IPS-15b (cell line): ENCODE measurements at regions not wholly inside any gene's neighbourhood (a gene's known extent, or its start where the extent isn't known, plus 50 kb on each side); places are given as distances from the start of the nearest gene placed in this dataset.

Source experiments
- H3K27me3 ChIP-seq: one replicate; pipeline ENCODE4 v1.6.1; 2013; ENCODE audit warnings: low read length; ENCODE audit not compliant: control insufficient read depth, insufficient read depth
- H3K36me3 ChIP-seq: one replicate; pipeline ENCODE4 v1.6.1; 2013; ENCODE audit warnings: low read length; ENCODE audit not compliant: control insufficient read depth, insufficient read depth
- H3K4me1 ChIP-seq: one replicate; pipeline ENCODE4 v1.6.1; 2013; ENCODE audit warnings: mild to moderate bottlenecking, low read length; ENCODE audit not compliant: control insufficient read depth, insufficient read depth
- H3K4me3 ChIP-seq: one replicate; pipeline ENCODE4 v1.5.1; 2013; ENCODE audit warnings: low read depth, low read length
- H3K9ac ChIP-seq: one replicate; pipeline ENCODE4 v1.6.1; 2013; ENCODE audit warnings: low read depth, mild to moderate bottlenecking, low read length
- H3K9me3 ChIP-seq: one replicate; pipeline ENCODE4 v1.6.1; 2013; ENCODE audit warnings: mild to moderate bottlenecking, low read length; ENCODE audit not compliant: control insufficient read depth, insufficient read depth

DNA sequence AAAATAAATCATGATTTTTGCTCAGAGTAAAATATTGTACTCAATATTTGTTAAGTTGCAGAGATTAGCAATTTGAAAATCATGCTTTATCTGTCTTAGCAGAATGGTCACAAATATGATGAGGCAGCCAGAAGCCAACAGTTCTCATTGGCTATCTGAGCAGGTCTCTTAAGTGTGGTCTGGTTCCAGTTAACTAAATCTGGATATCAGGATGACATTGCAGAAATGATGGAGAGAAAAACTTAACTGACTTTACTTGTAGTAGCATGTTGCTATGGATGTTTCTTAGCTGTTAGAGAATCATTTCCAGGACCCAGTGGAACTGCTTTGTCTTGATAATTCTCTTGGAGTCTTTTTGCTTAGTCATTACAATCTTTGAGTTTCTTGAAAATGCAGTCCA lies 1070.3 kb downstream of the JRKL start:
- H3K27me3 ChIP-seq: no peaks in the 10 kb centered on the region
- no peaks in the 10 kb centered on the region for H3K36me3 ChIP-seq
- no peak overlapping the region for H3K4me3 ChIP-seq
- H3K4me1 ChIP-seq: no peaks in the 10 kb centered on the region
- H3K9ac ChIP-seq: no peak overlapping the region
- no peaks in the 10 kb centered on the region for H3K9me3 ChIP-seq

GRCh38 chr11:97461044-97461880 lies 1071.4 kb downstream of the JRKL start:
- Histone ChIP-seq H3K27me3 (no peaks in the 10 kb centered on the region), H3K9ac (no peak overlapping the region), H3K36me3 (no peaks in the 10 kb centered on the region), H3K9me3 (no peaks in the 10 kb centered on the region), H3K4me1 (no peaks in the 10 kb centered on the region), H3K4me3 (no peak overlapping the region)

- no peak overlapping the region for H3K4me3 ChIP-seq
- no peaks in the 10 kb centered on the region for H3K9me3 ChIP-seq
- H3K4me1 ChIP-seq: no peaks in the 10 kb centered on the region
- no peak overlapping the region for H3K9ac ChIP-seq
- no peaks in the 10 kb centered on the region for H3K36me3 ChIP-seq
- no peaks in the 10 kb centered on the region for H3K27me3 ChIP-seq
These were observed 1072.1 kb downstream of the JRKL start for GRCh38 chr11:97461934-97462333.

- H3K4me3 ChIP-seq: no peak overlapping the region
- H3K4me1 ChIP-seq: no peaks in the 10 kb centered on the region
- no peaks in the 10 kb centered on the region for H3K9me3 ChIP-seq
- H3K36me3 ChIP-seq: no peaks in the 10 kb centered on the region
- H3K27me3 ChIP-seq: no peaks in the 10 kb centered on the region
- H3K9ac ChIP-seq: no peak overlapping the region
These were observed 1074.1 kb downstream of the JRKL start for GRCh38 chr11:97463891-97464290.

DNA sequence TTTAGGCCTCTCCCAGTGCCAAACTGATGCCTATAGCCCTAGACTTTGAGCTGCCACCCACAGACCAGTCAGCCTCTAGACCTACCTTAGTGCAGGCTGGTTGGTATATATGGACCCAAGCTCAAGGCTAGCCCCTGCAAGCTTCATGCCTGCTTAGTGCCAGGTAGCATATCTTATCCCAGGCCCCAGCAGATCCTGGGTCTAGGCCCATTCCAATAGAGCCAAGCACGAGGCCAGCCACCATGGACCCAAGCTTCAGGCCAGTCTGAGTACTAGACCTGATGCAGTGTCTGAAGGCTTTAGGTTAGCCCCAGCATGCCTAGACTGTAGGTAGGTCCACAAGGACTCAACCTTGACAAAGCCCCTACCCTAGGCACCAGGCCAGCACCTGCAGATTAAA lies 1081.7 kb downstream of the JRKL start:
- no peaks in the 10 kb centered on the region for H3K4me1 ChIP-seq
- no peak overlapping the region for H3K4me3 ChIP-seq
- no peak overlapping the region for H3K9ac ChIP-seq
- H3K27me3 ChIP-seq: no peaks in the 10 kb centered on the region
- H3K36me3 ChIP-seq: no peaks in the 10 kb centered on the region
- no peaks in the 10 kb centered on the region for H3K9me3 ChIP-seq

DNA sequence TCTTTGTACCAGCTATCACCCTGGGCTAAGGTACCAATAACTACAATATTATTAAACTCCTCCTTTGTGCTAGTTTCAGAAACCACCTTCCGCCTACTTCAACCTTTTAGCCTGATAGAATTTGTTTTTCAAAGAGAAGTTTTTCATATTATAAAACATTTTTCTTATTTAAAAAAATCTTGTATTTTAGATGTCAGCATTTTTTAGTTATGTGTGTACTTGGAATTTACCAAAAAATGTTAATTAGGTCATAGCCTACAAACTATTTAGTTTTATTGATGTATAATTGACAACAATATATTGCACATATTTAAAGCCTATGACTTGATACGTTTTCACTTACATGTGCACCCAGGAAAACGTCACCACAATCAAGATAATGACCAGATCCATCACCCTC lies 1097.6 kb downstream of the JRKL start:
- no peak overlapping the region for H3K4me3 ChIP-seq
- no peaks in the 10 kb centered on the region for H3K36me3 ChIP-seq
- no peak overlapping the region for H3K9ac ChIP-seq
- no peaks in the 10 kb centered on the region for H3K4me1 ChIP-seq
- no peaks in the 10 kb centered on the region for H3K9me3 ChIP-seq
- no peaks in the 10 kb centered on the region for H3K27me3 ChIP-seq

DNA sequence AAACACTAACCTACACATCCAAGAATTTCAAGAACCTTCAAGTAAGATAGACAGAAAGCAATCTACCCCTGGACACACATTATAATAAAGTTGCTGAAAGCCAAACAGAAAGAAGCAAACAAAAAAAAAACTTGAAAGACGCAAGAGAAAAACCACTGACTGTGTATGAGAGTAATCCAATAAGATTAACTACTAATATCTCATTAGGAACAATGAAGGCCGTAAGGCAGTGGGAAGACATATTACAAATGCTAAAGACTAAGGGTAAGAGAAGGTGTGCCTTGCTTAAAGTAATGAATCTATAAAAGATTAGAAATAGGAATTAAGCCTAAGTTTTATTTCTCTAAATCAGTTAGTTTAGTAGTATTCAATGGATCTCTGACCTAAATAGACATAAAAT lies 1109.1 kb downstream of the JRKL start:
- Histone ChIP-seq H3K4me1 (no peaks in the 10 kb centered on the region), H3K4me3 (no peak overlapping the region), H3K27me3 (no peaks in the 10 kb centered on the region), H3K9me3 (no peaks in the 10 kb centered on the region), H3K36me3 (no peaks in the 10 kb centered on the region), H3K9ac (no peak overlapping the region)

- Histone ChIP-seq H3K4me1 (peaks cover 6% of the 10 kb centered on the region), H3K4me3 (no peak overlapping the region), H3K9ac (no peak overlapping the region), H3K36me3 (no peaks in the 10 kb centered on the region), H3K9me3 (no peaks in the 10 kb centered on the region), H3K27me3 (no peaks in the 10 kb centered on the region)
These were observed 1112.4 kb downstream of the JRKL start for GRCh38 chr11:97502201-97502600.

DNA sequence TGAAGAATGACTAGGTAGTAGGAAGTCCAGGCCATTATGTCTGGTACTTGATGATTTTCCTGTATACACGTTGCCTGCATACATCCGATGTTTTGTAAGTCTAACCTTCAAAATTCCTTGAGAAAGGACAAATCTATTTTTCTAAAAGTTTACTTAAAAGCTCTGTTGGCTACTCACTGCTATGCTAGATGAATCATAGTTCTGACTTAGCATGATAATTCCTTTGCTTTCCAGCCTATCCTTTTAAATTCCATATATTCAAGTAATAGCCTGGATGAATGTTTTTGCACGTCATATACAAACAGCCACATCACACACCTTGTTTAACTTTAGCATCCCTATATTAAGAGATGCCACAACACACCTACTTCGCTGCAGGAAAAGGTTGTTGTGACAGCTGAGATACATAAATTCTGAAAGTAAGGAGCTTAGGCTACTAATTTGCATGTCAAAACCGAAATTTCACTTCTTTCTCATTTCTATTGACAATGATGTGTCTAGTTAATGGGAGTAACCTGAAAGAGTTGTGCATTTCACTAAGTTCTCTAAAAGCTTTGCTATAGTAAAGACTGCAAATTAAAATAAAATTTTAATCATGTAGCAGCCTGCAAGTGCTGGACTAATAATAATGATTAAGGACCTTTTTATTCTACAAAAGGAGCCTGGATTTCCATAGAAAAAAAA lies 1116.4 kb downstream of the JRKL start:
- Histone ChIP-seq H3K4me3 (no peak overlapping the region), H3K9me3 (no peaks in the 10 kb centered on the region), H3K9ac (no peak overlapping the region), H3K27me3 (no peaks in the 10 kb centered on the region), H3K36me3 (no peaks in the 10 kb centered on the region), H3K4me1 (peaks cover 6% of the 10 kb centered on the region)

- Histone ChIP-seq H3K4me3 (no peak overlapping the region), H3K4me1 (no peaks in the 10 kb centered on the region), H3K9ac (no peak overlapping the region), H3K9me3 (no peaks in the 10 kb centered on the region), H3K27me3 (no peaks in the 10 kb centered on the region), H3K36me3 (no peaks in the 10 kb centered on the region)
These were observed 1124.6 kb downstream of the JRKL start for GRCh38 chr11:97514446-97514845.

DNA sequence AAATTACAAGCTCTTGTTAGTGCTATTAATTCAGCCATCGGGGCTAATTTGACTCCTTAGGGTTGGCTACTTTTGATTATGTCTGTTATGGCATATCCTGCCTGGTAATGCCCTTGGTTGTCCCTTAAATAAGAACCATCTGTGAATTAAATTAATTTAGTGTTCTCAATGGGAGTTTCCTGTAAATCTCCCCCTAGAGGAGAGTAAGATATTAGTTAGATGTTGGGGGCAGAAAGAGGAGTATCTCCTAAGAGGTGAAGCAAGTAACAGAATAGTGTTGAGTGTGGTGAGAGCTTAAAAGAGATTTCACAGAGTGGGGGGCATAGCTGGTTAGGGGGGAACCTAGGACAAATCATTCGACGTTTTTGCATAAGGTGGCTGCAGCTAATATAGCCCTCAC lies 1126.9 kb downstream of the JRKL start:
- no peak overlapping the region for H3K9ac ChIP-seq
- H3K36me3 ChIP-seq: no peaks in the 10 kb centered on the region
- H3K4me3 ChIP-seq: no peak overlapping the region
- H3K27me3 ChIP-seq: no peaks in the 10 kb centered on the region
- H3K9me3 ChIP-seq: no peaks in the 10 kb centered on the region
- H3K4me1 ChIP-seq: no peaks in the 10 kb centered on the region

DNA sequence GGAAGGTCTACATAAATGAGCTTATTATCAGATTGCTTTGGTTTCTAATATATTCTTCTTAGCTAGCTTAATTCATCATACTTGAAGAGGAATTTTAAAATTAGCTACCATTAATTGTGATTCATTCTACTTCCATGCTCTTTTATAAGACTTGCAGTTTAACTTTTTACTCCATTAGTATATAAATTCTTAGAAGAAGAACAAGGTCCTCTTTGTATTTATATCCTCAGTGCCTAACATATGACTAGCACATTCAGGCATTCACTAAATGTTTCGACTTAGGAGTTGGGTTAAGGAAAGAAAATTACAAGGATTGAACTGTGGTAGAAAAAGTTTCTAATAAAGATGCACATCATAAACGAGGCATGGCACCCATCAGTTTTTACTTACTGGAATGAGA lies 1135.5 kb downstream of the JRKL start:
- no peaks in the 10 kb centered on the region for H3K27me3 ChIP-seq
- H3K9ac ChIP-seq: no peak overlapping the region
- H3K4me1 ChIP-seq: no peaks in the 10 kb centered on the region
- no peaks in the 10 kb centered on the region for H3K9me3 ChIP-seq
- no peak overlapping the region for H3K4me3 ChIP-seq
- no peaks in the 10 kb centered on the region for H3K36me3 ChIP-seq
